A549 (cell line): ENCODE measurements at regions not wholly inside any gene's neighbourhood (a gene's known extent, or its start where the extent isn't known, plus 50 kb on each side); places are given as distances from the start of the nearest gene placed in this dataset.

Source experiments
- ATAC-seq, 2 experiments: fragments of 200-7000 bp in 1 of 2; fragments of >200 bp in 1 of 2; cut with Nextera tagmentation in 1 of 2; cut with Tn5 transposase in 1 of 2; 3 replicates each; pipeline versions ENCODE4 v1.8.0 to v1.9.1; 2018 to 2020; ENCODE audit warnings: mild to moderate bottlenecking in 1 of 2, moderate library complexity in 1 of 2
- CTCF ChIA-PET: fragments of 300-600 bp; sonication (Branson Sonifier 250); formaldehyde crosslinking; extraction: SDS; loops from one replicate; lab custom pipeline; 2021; ENCODE audit warnings: antibody characterized with exemption, inconsistent platforms; lab: Yijun Ruan, JAX
- POLR2A ChIA-PET: fragments of 350-600 bp; formaldehyde crosslinking; extraction: SDS; loops from one replicate; lab custom pipeline; 2021; ENCODE audit warnings: antibody characterized with exemption, inconsistent platforms; lab: Yijun Ruan, JAX
- DNase-seq, 2 experiments: peaks; one replicate each; pipeline versions ENCODE4 v3.0.0 to v3.0.0-alpha.2; 2011 to 2016; ENCODE audit warnings: low read depth in 1 of 2, low spot score in 1 of 2
- FAIRE-seq: peaks from 2 replicates; lab custom pipeline; 2011; peaks lifted over from hg19 to GRCh38; lab: Jason Lieb, UNC
- H3K27ac ChIP-seq, 2 experiments: fragments of >200 bp; sonication (Bioruptor Twin); formaldehyde crosslinking; 3 replicates each; pipeline ENCODE4 v1.5.1; 2016 to 2017
- H3K4me1 ChIP-seq: fragments of >200 bp; sonication (Bioruptor Twin); formaldehyde crosslinking; 3 replicates; pipeline ENCODE4 v1.6.1; 2016
- H3K4me2 ChIP-seq: fragments of >200 bp; sonication (Bioruptor Twin); formaldehyde crosslinking; 3 replicates; pipeline ENCODE4 v1.6.1; 2016
- H3K4me3 ChIP-seq: fragments of >200 bp; sonication (Bioruptor Twin); formaldehyde crosslinking; 3 replicates; pipeline ENCODE4 v1.5.1; 2016
- H3K9me3 ChIP-seq: fragments of >200 bp; sonication (Bioruptor Twin); formaldehyde crosslinking; 3 replicates; pipeline ENCODE4 v1.6.1; 2016
- BCL3 ChIP-seq: fragments of >200 bp; sonication (Bioruptor Twin); formaldehyde crosslinking; IDR thresholded peaks from 3 replicates; pipeline ENCODE4 v1.6.1; 2016
- CEBPB ChIP-seq, 2 experiments: fragments of >200 bp in 1 of 2; sonication (Bioruptor Twin) in 1 of 2; formaldehyde crosslinking in 1 of 2; IDR thresholded peaks; 2 replicates each; pipeline ENCODE4 v1.6.1; 2012 to 2016
- CHD2 ChIP-seq: fragments of 150-350 bp; IDR thresholded peaks from 2 replicates; pipeline ENCODE4 v1.6.1; 2014; ENCODE audit warnings: low read length; ENCODE audit not compliant: partially characterized antibody
- CTCF ChIP-seq: fragments of >200 bp; sonication (Bioruptor Twin); formaldehyde crosslinking; IDR thresholded peaks from 3 replicates; pipeline ENCODE4 v1.5.1; 2016
- EHMT2 ChIP-seq: fragments of 200-600 bp; sonication (generic); IDR thresholded peaks from 2 replicates; pipeline ENCODE4 v1.6.1; 2016; ENCODE audit warnings: antibody characterized with exemption, low read depth, mild to moderate bottlenecking, moderate library complexity
- ELK1 ChIP-seq: fragments of 150-350 bp; IDR thresholded peaks from 2 replicates; pipeline ENCODE4 v1.6.1; 2014; ENCODE audit warnings: low read depth, mild to moderate bottlenecking, low read length
- ESRRA ChIP-seq: fragments of 150-350 bp; IDR thresholded peaks from 2 replicates; pipeline ENCODE4 v1.6.1; 2014; ENCODE audit warnings: mild to moderate bottlenecking, low read length, borderline replicate concordance
- FOSB ChIP-seq: fragments of 250-450 bp; sonication (Bioruptor Pico); IDR thresholded peaks from 2 replicates; pipeline ENCODE4 v1.5.0; 2020; ENCODE audit warnings: mild to moderate bottlenecking, moderate library complexity
- FOSL2 ChIP-seq, 2 experiments: fragments of 450-650 bp in 1 of 2; fragments of >200 bp in 1 of 2; sonication (Bioruptor Twin) in 1 of 2; formaldehyde crosslinking; IDR thresholded peaks; 2 replicates each; pipeline versions ENCODE4 v1.5.0 to v1.6.1; 2016 to 2020; ENCODE audit warnings: mild to moderate bottlenecking in 1 of 2, moderate library complexity in 1 of 2
- GATA3 ChIP-seq: IDR thresholded peaks from 2 replicates; pipeline ENCODE4 v1.6.1; 2012; ENCODE audit warnings: borderline replicate concordance
- HMGXB4 ChIP-seq: fragments of 250-450 bp; sonication (Bioruptor Pico); IDR thresholded peaks from 2 replicates; pipeline ENCODE4 v1.5.0; 2021; ENCODE audit warnings: mild to moderate bottlenecking, moderate library complexity, borderline replicate concordance
- HOXA7 ChIP-seq: fragments of 250-450 bp; sonication (Bioruptor Pico); IDR thresholded peaks from 2 replicates; pipeline ENCODE4 v1.5.0; 2020; ENCODE audit warnings: mild to moderate bottlenecking, moderate library complexity
- JUNB ChIP-seq: fragments of >200 bp; sonication (Bioruptor Twin); formaldehyde crosslinking; IDR thresholded peaks from 2 replicates; pipeline ENCODE4 v1.6.1; 2016
- KDM1A ChIP-seq: fragments of 200-600 bp; sonication (generic); IDR thresholded peaks from 2 replicates; pipeline ENCODE4 v1.6.1; 2016; ENCODE audit warnings: low read depth, mild to moderate bottlenecking
- MAZ ChIP-seq: fragments of 150-350 bp; IDR thresholded peaks from 2 replicates; pipeline ENCODE4 v1.6.1; 2014; ENCODE audit warnings: antibody characterized with exemption, low read depth, low read length, borderline replicate concordance
- MYC ChIP-seq: IDR thresholded peaks from 2 replicates; pipeline ENCODE4 v1.6.1; 2012; ENCODE audit warnings: mild to moderate bottlenecking, inconsistent platforms, low read length, improper control_type of control experiment, borderline replicate concordance
- NFE2L2 ChIP-seq: fragments of 150-350 bp; conservative IDR thresholded peaks from 2 replicates; pipeline ENCODE4 v1.6.1; 2014; ENCODE audit warnings: low read length
- NPAS2 ChIP-seq: fragments of 250-450 bp; sonication (Bioruptor Pico); IDR thresholded peaks from 2 replicates; pipeline ENCODE4 v1.8.0; 2022; ENCODE audit warnings: mild to moderate bottlenecking, moderate library complexity, borderline replicate concordance
- NR3C1 ChIP-seq: fragments of >200 bp; sonication (Bioruptor Twin); formaldehyde crosslinking; IDR thresholded peaks from 3 replicates; pipeline ENCODE4 v1.6.1; 2017
- POLR2A ChIP-seq: IDR thresholded peaks from 2 replicates; pipeline ENCODE4 v1.6.1; 2012; ENCODE audit warnings: mild to moderate bottlenecking, low read length
- POLR2AphosphoS2 ChIP-seq: conservative IDR thresholded peaks from 2 replicates; pipeline ENCODE4 v1.6.1; 2012; ENCODE audit warnings: low read length, improper control_type of control experiment, inconsistent platforms
- RAD21 ChIP-seq, 2 experiments: fragments of >200 bp in 1 of 2; sonication (Bioruptor Twin) in 1 of 2; formaldehyde crosslinking in 1 of 2; IDR thresholded peaks in 1 of 2; conservative IDR thresholded peaks in 1 of 2; 2 replicates in 1 of 2; 3 replicates in 1 of 2; pipeline ENCODE4 v1.6.1; 2012 to 2018; ENCODE audit warnings: inconsistent platforms in 1 of 2
- RARB ChIP-seq: fragments of 250-450 bp; sonication (Bioruptor Pico); IDR thresholded peaks from 2 replicates; pipeline ENCODE4 v1.8.0; 2021; ENCODE audit warnings: mild to moderate bottlenecking, moderate library complexity
- SMC3 ChIP-seq: fragments of >200 bp; sonication (Bioruptor Twin); formaldehyde crosslinking; IDR thresholded peaks from 3 replicates; pipeline ENCODE4 v1.6.1; 2018; ENCODE audit warnings: inconsistent platforms
- SREBF2 ChIP-seq: fragments of 450-650 bp; IDR thresholded peaks from 2 replicates; pipeline ENCODE4 v1.6.1; 2014; ENCODE audit warnings: mild to moderate bottlenecking, moderate library complexity
- USF2 ChIP-seq: fragments of 450-650 bp; IDR thresholded peaks from 2 replicates; pipeline ENCODE4 v1.6.1; 2014; ENCODE audit warnings: antibody characterized with exemption
- ZSCAN20 ChIP-seq: fragments of 250-450 bp; sonication (Bioruptor Pico); IDR thresholded peaks from 2 replicates; pipeline ENCODE4 v1.8.0; 2022; ENCODE audit warnings: mild to moderate bottlenecking, moderate library complexity
- WGBS: methylation state at CpG from one replicate; pipeline ENCODE4 v1.1.6; 2017; ENCODE audit errors: missing lambda C conversion rate; 5-methylcytosine and 5-hydroxymethylcytosine counted together

- DNase-seq (no peak), FAIRE-seq (no peak)
- CTCF ChIA-PET, result no interaction called here
- no peak overlapping the region for H3K27ac ChIP-seq
- POLR2A ChIA-PET, result no interaction called here
- TF ChIP-seq SREBF2 (no peak), POLR2AphosphoS2 (no peak), FOSL2 (IDR thresholded peaks at IDR 0.05) (no peak), FOSL2 (CRISPR knock-in tag; IDR thresholded peaks at IDR 0.05) (no peak), RAD21 (conservative IDR thresholded peaks at IDR 0.05 in 1 of 2, IDR thresholded peaks at IDR 0.05 in 1 of 2) (no peak), MAZ (no peak), JUNB (no peak), BCL3 (no peak), NR3C1 (no peak), FOSB (CRISPR knock-in tag) (no peak), ELK1 (no peak), GATA3 (no peak), NPAS2 (CRISPR knock-in tag) (no peak), CTCF (no peak), RARB (no peak), POLR2A (no peak), CEBPB (IDR thresholded peaks at IDR 0.05) (no peak)
- TF ChIP-seq, all 56 proteins: peak for 0
- H3K9me3 ChIP-seq, result no peaks in the 10 kb centered on the region
- H3K4me3 ChIP-seq, result no peak overlapping the region
- H3K4me2 ChIP-seq, result no peak overlapping the region
- H3K4me1 ChIP-seq, result no peaks in the 10 kb centered on the region
- no peak for ATAC-seq
Measured at GRCh38 chr2:122866095-122866494, 1110.6 kb downstream of the TSN start.

GRCh38 chr2:122867941-122868340, 1112.5 kb downstream of the TSN start:
- CTCF ChIA-PET, result no interaction called here
- Histone ChIP-seq H3K9me3 (no peaks in the 10 kb centered on the region), H3K4me1 (no peaks in the 10 kb centered on the region), H3K27ac (no peak overlapping the region), H3K4me2 (no peak overlapping the region), H3K4me3 (no peak overlapping the region)
- FAIRE-seq, result no peak
- WGBS, result 0% methylated on average over 3 of the region's 3 CpGs
- ATAC-seq, result no peak
- POLR2A ChIA-PET, result no interaction called here
- no peak for DNase-seq
- TF ChIP-seq MYC (no peak), POLR2AphosphoS2 (no peak), EHMT2 (no peak), ESRRA (no peak), NFE2L2 (no peak), NR3C1 (no peak), CHD2 (no peak), USF2 (no peak), HMGXB4 (CRISPR knock-in tag) (no peak), BCL3 (no peak), ZSCAN20 (CRISPR knock-in tag) (no peak), KDM1A (no peak), SMC3 (no peak), HOXA7 (no peak)
